Natural killer cell (primary cell): ENCODE measurements at regions not wholly inside any gene's neighbourhood (a gene's known extent, or its start where the extent isn't known, plus 50 kb on each side); places are given as distances from the start of the nearest gene placed in this dataset.

ENCODE experiments used
- ATAC-seq, 3 donors: fragments of 150-1000 bp in 2 of 3; fragments of 200-7000 bp in 1 of 3; cut with Tn5 transposase; 1 replicate in 1 of 3; 2 replicates in 2 of 3; pipeline ENCODE4 v1.10.0; 2021; ENCODE audit warnings: mild to moderate bottlenecking in 2 of 3, moderate library complexity in 2 of 3
- DNase-seq, 2 donors: peaks; one replicate each; pipeline versions ENCODE4 v3.0.0 to v3.0.0-alpha.2; 2013 to 2021; ENCODE audit warnings: mixed read lengths in 1 of 2
- H3K27ac ChIP-seq: one replicate; pipeline ENCODE4 v1.5.1; 2013; ENCODE audit warnings: mild to moderate bottlenecking, low read length
- H3K27me3 ChIP-seq: one replicate; pipeline ENCODE4 v1.6.1; 2013; ENCODE audit warnings: low read length; ENCODE audit not compliant: control insufficient read depth, insufficient read depth
- H3K36me3 ChIP-seq: one replicate; pipeline ENCODE4 v1.6.1; 2013; ENCODE audit warnings: low read length; ENCODE audit not compliant: control insufficient read depth, insufficient read depth
- H3K4me1 ChIP-seq: one replicate; pipeline ENCODE4 v1.6.1; 2013; ENCODE audit warnings: low read length; ENCODE audit not compliant: control insufficient read depth, insufficient read depth
- H3K4me3 ChIP-seq: one replicate; pipeline ENCODE4 v1.5.1; 2013; ENCODE audit warnings: low read length
- H3K9me3 ChIP-seq: one replicate; pipeline ENCODE4 v1.6.1; 2013; ENCODE audit warnings: low read length; ENCODE audit not compliant: control insufficient read depth, insufficient read depth
- H3K27ac Mint-ChIP-seq, 2 donors: one replicate each; pipeline ENCODE4 v1.8.0; 2022; ENCODE audit warnings: mild to moderate bottlenecking in 2 of 2, mixed read lengths in 2 of 2, moderate library complexity in 1 of 2
- H3K27me3 Mint-ChIP-seq, 2 donors: one replicate each; pipeline ENCODE4 v1.8.0; 2022; ENCODE audit warnings: low read depth in 2 of 2, mixed read lengths in 2 of 2
- H3K36me3 Mint-ChIP-seq: one replicate; pipeline ENCODE4 v1.8.0; 2022; ENCODE audit warnings: mixed read lengths
- H3K4me1 Mint-ChIP-seq, 2 donors: one replicate each; pipeline ENCODE4 v1.8.0; 2022; ENCODE audit warnings: mixed read lengths in 2 of 2
- H3K4me3 Mint-ChIP-seq: one replicate; pipeline ENCODE4 v1.8.0; 2022; ENCODE audit warnings: mild to moderate bottlenecking, moderate library complexity, mixed read lengths
- H3K9me3 Mint-ChIP-seq, 2 donors: one replicate each; pipeline ENCODE4 v1.8.0; 2022; ENCODE audit warnings: mixed read lengths in 2 of 2
- CTCF ChIP-seq: fragments of 200-600 bp; IDR thresholded peaks from one replicate; pipeline ENCODE4 v1.8.0; 2022; ENCODE audit warnings: antibody characterized with exemption
- WGBS: methylation state at CpG from one replicate; pipeline ENCODE4 v1.1.7; 2013; ENCODE audit warnings: missing lambda C conversion rate; ENCODE audit not compliant: insufficient coverage; 5-methylcytosine and 5-hydroxymethylcytosine counted together
- intact Hi-C: fragments of 100-400 bp; cut with micrococcal nuclease; formaldehyde crosslinking; loops from one replicate; pipeline ENCODE4 v1.14.2; 2022

- Histone ChIP-seq H3K9me3 (no peaks in the 10 kb centered on the region), H3K4me1 (peaks cover 3% of the 10 kb centered on the region), H3K36me3 (no peaks in the 10 kb centered on the region), H3K4me3 (no peak overlapping the region), H3K27me3 (no peaks in the 10 kb centered on the region), H3K27ac (no peak overlapping the region)
- intact Hi-C loops, result no loop called here
- Mint-ChIP-seq H3K36me3 (no peaks in the 10 kb centered on the region), H3K27me3 (no peaks in the 10 kb centered on the region), H3K4me1 (no peaks in the 10 kb centered on the region), H3K27ac (no peak overlapping the region), H3K4me3 (no peak overlapping the region), H3K9me3 (no peaks in the 10 kb centered on the region)
- ATAC-seq (no peak), DNase-seq (no peak)
- WGBS, result 100% methylated on average over 2 of the region's 2 CpGs
- TF ChIP-seq CTCF, result no peak
Measured at GRCh38 chr11:121886996-121887395, 229.0 kb downstream of the BLID start.

GRCh38 chr11:121886005-121886734, 229.8 kb downstream of the BLID start:
- Mint-ChIP-seq H3K36me3 (no peaks in the 10 kb centered on the region), H3K27me3 (no peaks in the 10 kb centered on the region), H3K4me3 (no peak overlapping the region), H3K27ac (no peak overlapping the region), H3K4me1 (no peaks in the 10 kb centered on the region), H3K9me3 (no peaks in the 10 kb centered on the region)
- Histone ChIP-seq H3K36me3 (no peaks in the 10 kb centered on the region), H3K27ac (no peak overlapping the region), H3K27me3 (no peaks in the 10 kb centered on the region), H3K9me3 (no peaks in the 10 kb centered on the region), H3K4me3 (no peak overlapping the region), H3K4me1 (peaks cover 3% of the 10 kb centered on the region)
- 84% methylated on average over 8 of the region's 8 CpGs for WGBS
- no peak for ATAC-seq
- intact Hi-C loops, result no loop called here
- no peak for TF ChIP-seq CTCF
- DNase-seq, result no peak

GRCh38 chr11:121884626-121885025, 231.4 kb downstream of the BLID start:
- Mint-ChIP-seq H3K4me3 (no peak overlapping the region), H3K36me3 (no peaks in the 10 kb centered on the region), H3K27me3 (peaks cover 0 to under 1% of the 10 kb centered on the region in 2 donors), H3K27ac (no peak overlapping the region), H3K4me1 (no peaks in the 10 kb centered on the region), H3K9me3 (peaks cover 0 to under 1% of the 10 kb centered on the region in 2 donors)
- Histone ChIP-seq H3K9me3 (no peaks in the 10 kb centered on the region), H3K27me3 (no peaks in the 10 kb centered on the region), H3K4me3 (no peak overlapping the region), H3K4me1 (peaks cover 3% of the 10 kb centered on the region), H3K36me3 (no peaks in the 10 kb centered on the region), H3K27ac (no peak overlapping the region)
- no peak for TF ChIP-seq CTCF
- ATAC-seq (no peak), DNase-seq (no peak)
- intact Hi-C loops, result no loop called here
- 67% methylated on average over 1 of the region's 2 CpGs for WGBS

GRCh38 chr11:121881806-121882205, 234.2 kb downstream of the BLID start:
- H3K27ac Mint-ChIP-seq, result no peak overlapping the region
- intact Hi-C loops, result no loop called here
- WGBS, result 94% methylated on average over 4 of the region's 4 CpGs

More at GRCh38 chr11:121881806-121882205, 234.2 kb downstream of the BLID start:
- TF ChIP-seq CTCF, result no peak
- H3K4me3 ChIP-seq, result no peak overlapping the region
- Mint-ChIP-seq H3K9me3 (peaks cover 0 to 4% of the 10 kb centered on the region in 2 donors), H3K4me3 (no peak overlapping the region), H3K27me3 (peaks cover 6 to 8% of the 10 kb centered on the region in 2 donors), H3K4me1 (no peaks in the 10 kb centered on the region), H3K36me3 (no peaks in the 10 kb centered on the region)
- H3K4me1 ChIP-seq, result peaks cover under 1% of the 10 kb centered on the region
- no peak for DNase-seq
- no peaks in the 10 kb centered on the region for H3K27me3 ChIP-seq
- no peak overlapping the region for H3K27ac ChIP-seq
- no peak for ATAC-seq
- no peaks in the 10 kb centered on the region for H3K36me3 ChIP-seq
- no peaks in the 10 kb centered on the region for H3K9me3 ChIP-seq
